HCT116 (cell line): ENCODE measurements at regions not wholly inside any gene's neighbourhood (a gene's known extent, or its start where the extent isn't known, plus 50 kb on each side); places are given as distances from the start of the nearest gene placed in this dataset.

Source experiments
- ATAC-seq: fragments of 200-7000 bp; cut with Tn5 transposase; 2 replicates; pipeline ENCODE4 v1.9.1; 2020; ENCODE audit warnings: mild to moderate bottlenecking, moderate library complexity
- BruUV-seq: library from RNA; stranded (reverse); fragments of 400-500 nt; replicated peaks from 2 replicates; lab custom pipeline; 2021; lab: Mats Ljungman, UMichigan
- CTCF ChIA-PET: fragments of 300-600 bp; sonication (Branson Sonifier 250); formaldehyde crosslinking; loops from one replicate; lab custom pipeline; 2021; ENCODE audit warnings: antibody characterized with exemption; lab: Charles Lee
- POLR2A ChIA-PET: fragments of 300-600, 350-600 bp; sonication (Branson Sonifier 250); formaldehyde crosslinking; loops from one replicate; lab custom pipeline; 2021; ENCODE audit warnings: antibody characterized with exemption; lab: Charles Lee
- RAD21 ChIA-PET, 2 experiments: fragments of 300-600 bp; sonication (Branson Sonifier 250); formaldehyde crosslinking; loops; one replicate each; lab custom pipeline; 2023; ENCODE audit warnings: low total read pairs in 2 of 2; ENCODE audit not compliant: uncharacterized antibody in 2 of 2, unreplicated experiment in 2 of 2, low non-redundant PET in 1 of 2; lab: Charles Lee
- DNase-seq: peaks from one replicate; pipeline ENCODE4 v3.0.0-alpha.2; 2010; ENCODE audit warnings: low read depth, low spot score
- H2AFZ ChIP-seq: fragments of 200-600 bp; shearing (Covaris generic), sonication (generic); 2 replicates; pipeline ENCODE4 v1.6.1; 2017; ENCODE audit warnings: low read depth, mixed run types, mixed read lengths, antibody characterized with exemption, low read length; ENCODE audit not compliant: poor library complexity, severe bottlenecking
- H3K27ac ChIP-seq: 2 replicates; pipeline ENCODE4 v1.5.1; 2012; ENCODE audit warnings: low read depth, low read length
- H3K27me3 ChIP-seq: fragments of 200-600 bp; sonication (generic); 2 replicates; pipeline ENCODE4 v1.6.1; 2016; ENCODE audit warnings: mixed run types, low read length, mixed read lengths; ENCODE audit not compliant: insufficient read depth
- H3K36me3 ChIP-seq, 2 experiments: fragments of 200-500 bp in 1 of 2; fragments of 200-600 bp in 1 of 2; sonication (Bioruptor generic) in 1 of 2; sonication (generic) in 1 of 2; 2 replicates each; pipeline versions ENCODE4 v1.5.1 to v1.6.1; 2014 to 2016; ENCODE audit warnings: low read length in 2 of 2, inconsistent platforms in 1 of 2, mixed read lengths in 1 of 2, mixed run types in 1 of 2; ENCODE audit not compliant: insufficient read depth in 2 of 2, control insufficient read depth in 1 of 2
- H3K4me1 ChIP-seq, 2 experiments: fragments of 200-600 bp in 1 of 2; sonication (generic) in 1 of 2; 2 replicates each; pipeline versions ENCODE4 v1.5.1 to v1.6.1; 2012 to 2017; ENCODE audit warnings: low read length in 2 of 2, inconsistent platforms in 1 of 2, mild to moderate bottlenecking in 1 of 2, mixed read lengths in 1 of 2, mixed run types in 1 of 2, moderate library complexity in 1 of 2; ENCODE audit not compliant: insufficient read depth in 2 of 2, control insufficient read depth in 1 of 2
- H3K4me2 ChIP-seq: fragments of 200-600 bp; sonication (generic); 2 replicates; pipeline ENCODE4 v1.6.1; 2017; ENCODE audit warnings: mixed run types, low read length, mixed read lengths
- H3K4me3 ChIP-seq, 2 experiments: fragments of 200-600 bp in 1 of 2; sonication (generic) in 1 of 2; replicated peaks in 1 of 2; 2 replicates each; pipeline ENCODE4 v1.5.1; 2011 to 2016; ENCODE audit warnings: low read length in 2 of 2, control low read depth in 1 of 2, low read depth in 1 of 2, mild to moderate bottlenecking in 1 of 2, mixed read lengths in 1 of 2, mixed run types in 1 of 2
- H3K79me2 ChIP-seq: fragments of 200-600 bp; sonication (generic); 2 replicates; pipeline ENCODE4 v1.6.1; 2017; ENCODE audit warnings: mild to moderate bottlenecking, mixed run types, low read length, moderate library complexity, mixed read lengths; ENCODE audit not compliant: insufficient read depth
- H3K9ac ChIP-seq: fragments of 200-600 bp; sonication (generic); 2 replicates; pipeline ENCODE4 v1.6.1; 2016; ENCODE audit warnings: low read length, mixed read lengths
- H3K9me2 ChIP-seq: fragments of 200-600 bp; sonication (generic), shearing (Covaris generic); 2 replicates; pipeline ENCODE4 v1.6.1; 2017; ENCODE audit warnings: mixed run types, mild to moderate bottlenecking, moderate library complexity; ENCODE audit not compliant: insufficient read depth
- H3K9me3 ChIP-seq, 2 experiments: fragments of 200-500 bp in 1 of 2; fragments of 200-600 bp in 1 of 2; sonication (Bioruptor generic) in 1 of 2; sonication (generic) in 1 of 2; 2 replicates each; pipeline ENCODE4 v1.6.1; 2014 to 2017; ENCODE audit warnings: low read length in 2 of 2, mixed read lengths in 2 of 2, inconsistent platforms in 1 of 2, low read depth in 1 of 2, mild to moderate bottlenecking in 1 of 2, mixed run types in 1 of 2, moderate library complexity in 1 of 2; ENCODE audit not compliant: control insufficient read depth in 1 of 2, insufficient read depth in 1 of 2
- H4K20me1 ChIP-seq: fragments of 200-600 bp; sonication (generic), shearing (Covaris generic); 2 replicates; pipeline ENCODE4 v1.6.1; 2017; ENCODE audit warnings: mixed run types, mild to moderate bottlenecking, moderate library complexity; ENCODE audit not compliant: insufficient read depth
- EGR1 ChIP-seq: IDR thresholded peaks from 2 replicates; pipeline ENCODE4 v1.6.1; 2012; ENCODE audit warnings: low read depth
- ELF1 ChIP-seq: IDR thresholded peaks from 2 replicates; pipeline ENCODE4 v1.6.1; 2012; ENCODE audit warnings: low read depth, borderline replicate concordance
- EZH2phosphoT487 ChIP-seq: fragments of 200-600 bp; IDR thresholded peaks from 2 replicates; pipeline ENCODE4 v1.6.1; 2018; ENCODE audit warnings: antibody characterized with exemption, borderline replicate concordance
- intact Hi-C: fragments of 100-400 bp; cut with micrococcal nuclease; formaldehyde crosslinking; loops from 2 replicates; pipeline ENCODE4 v1.10.0; 2022
- TF ChIP-seq, protein P1 (sequence below): IDR thresholded peaks from 2 replicates; pipeline ENCODE4 v1.6.1; 2012
- TF ChIP-seq, protein P2 (sequence below): IDR thresholded peaks from 2 replicates; pipeline ENCODE4 v1.6.1; 2012

DNA sequence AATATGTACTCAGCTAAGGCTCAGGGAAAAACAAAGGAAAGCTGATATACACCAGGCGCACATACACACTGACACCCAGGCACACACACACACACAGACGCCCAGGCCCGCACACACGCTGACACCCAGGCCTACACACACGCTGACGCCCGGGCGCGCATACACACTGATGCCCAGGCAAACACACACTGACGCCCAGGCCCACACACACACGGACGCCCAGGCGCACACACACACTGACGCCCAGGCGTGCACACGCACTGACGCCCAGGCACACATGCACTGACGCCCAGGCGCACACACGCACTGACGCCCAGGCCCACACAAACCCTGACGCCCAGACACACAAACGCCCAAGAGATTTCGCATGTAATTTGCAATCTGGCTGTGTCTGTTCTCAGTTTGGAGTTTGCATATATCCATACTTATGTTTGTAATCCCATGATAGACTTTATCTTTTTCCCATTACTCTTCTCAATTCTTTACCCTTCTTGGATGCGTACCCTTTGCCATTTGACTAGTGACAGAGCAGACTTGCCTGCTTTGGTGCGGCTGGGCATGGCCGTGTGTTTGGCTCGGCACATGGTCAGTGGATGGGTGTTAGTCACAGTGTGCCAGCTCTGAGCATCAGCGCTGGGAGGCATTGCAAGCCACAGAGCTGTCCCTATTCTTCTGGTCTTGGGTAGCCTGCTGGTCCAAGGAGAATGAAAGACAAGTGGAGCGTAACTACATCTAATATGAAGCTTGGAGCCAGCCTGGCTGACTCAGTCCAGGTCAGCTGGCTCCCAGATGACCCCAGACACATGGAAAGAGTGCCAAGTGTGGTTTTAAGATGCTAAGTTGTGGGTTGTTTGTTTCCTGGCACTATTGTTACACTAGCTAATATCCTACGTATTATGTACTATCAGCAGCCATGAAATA, 632.4 kb upstream of the ZFP42 start:
- H3K9ac ChIP-seq, result no peak overlapping the region
- H3K9me2 ChIP-seq, result no peaks in the 10 kb centered on the region
- ATAC-seq (no peak), DNase-seq (no peak)
- H3K4me2 ChIP-seq, result no peak overlapping the region
- no peak overlapping the region for H3K4me3 ChIP-seq
- RAD21 ChIA-PET, result no interaction called here
- no peaks in the 10 kb centered on the region for H3K4me1 ChIP-seq
- no peaks in the 10 kb centered on the region for H3K27me3 ChIP-seq
- intact Hi-C loops, result no loop called here
- POLR2A ChIA-PET, result no interaction called here
- BruUV-seq, result no TSS peak
- no peak overlapping the region for H2AFZ ChIP-seq
- CTCF ChIA-PET, result interaction anchor here (1.1 kb wide), 1 partner anchor 17 kb away, joined by 3 read pairs; no protein-coding TSS in a partner anchor
- no peaks in the 10 kb centered on the region for H4K20me1 ChIP-seq
- TF ChIP-seq EZH2phosphoT487, result no peak
- TF ChIP-seq, all 23 proteins: peak for 0
- no peaks in the 10 kb centered on the region for H3K79me2 ChIP-seq
- H3K36me3 ChIP-seq, result no peaks in the 10 kb centered on the region
- H3K27ac ChIP-seq, result no peak overlapping the region
- H3K9me3 ChIP-seq, result no peaks in the 10 kb centered on the region

DNA sequence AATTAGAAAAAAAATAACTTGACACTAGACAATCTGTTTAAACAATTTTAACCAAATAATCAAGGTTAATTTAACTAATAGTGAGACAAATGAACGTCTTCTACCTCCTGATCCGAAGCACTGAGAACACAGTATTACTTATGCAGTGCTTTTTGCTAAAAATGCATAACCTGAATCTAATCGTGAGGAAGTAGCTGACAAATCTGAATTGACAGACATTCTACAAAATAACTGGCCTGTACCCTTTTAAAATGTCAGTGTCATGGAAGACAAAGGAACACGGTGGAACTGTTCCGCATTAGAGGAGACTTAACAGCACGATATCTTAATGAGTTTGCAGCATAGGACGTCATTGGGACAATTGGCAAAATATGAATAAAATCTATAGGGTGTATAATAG, 631.2 kb upstream of the ZFP42 start:
- no peaks in the 10 kb centered on the region for H3K27me3 ChIP-seq
- RAD21 ChIA-PET, result no interaction called here
- no peak overlapping the region for H3K4me2 ChIP-seq
- H4K20me1 ChIP-seq, result no peaks in the 10 kb centered on the region
- ATAC-seq, result no peak
- no peaks in the 10 kb centered on the region for H3K4me1 ChIP-seq
- no peak overlapping the region for H3K27ac ChIP-seq
- H3K9me2 ChIP-seq, result no peaks in the 10 kb centered on the region
- no peak overlapping the region for H3K4me3 ChIP-seq
- CTCF ChIA-PET, result no interaction called here
- H3K36me3 ChIP-seq, result no peaks in the 10 kb centered on the region
- TF ChIP-seq ELF1 (no peak), EGR1 (no peak)
- TF ChIP-seq, protein P1, sequence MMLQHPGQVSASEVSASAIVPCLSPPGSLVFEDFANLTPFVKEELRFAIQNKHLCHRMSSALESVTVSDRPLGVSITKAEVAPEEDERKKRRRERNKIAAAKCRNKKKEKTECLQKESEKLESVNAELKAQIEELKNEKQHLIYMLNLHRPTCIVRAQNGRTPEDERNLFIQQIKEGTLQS, result no peak
- TF ChIP-seq, protein P2, sequence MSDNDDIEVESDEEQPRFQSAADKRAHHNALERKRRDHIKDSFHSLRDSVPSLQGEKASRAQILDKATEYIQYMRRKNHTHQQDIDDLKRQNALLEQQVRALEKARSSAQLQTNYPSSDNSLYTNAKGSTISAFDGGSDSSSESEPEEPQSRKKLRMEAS, result no peak
- TF ChIP-seq, all 23 proteins: peak for 0
- DNase-seq, result no peak
- Histone ChIP-seq H3K9ac (no peak overlapping the region), H3K9me3 (no peaks in the 10 kb centered on the region), H2AFZ (no peak overlapping the region), H3K79me2 (no peaks in the 10 kb centered on the region)
- intact Hi-C loops, result no loop called here
- no TSS peak for BruUV-seq
- POLR2A ChIA-PET, result no interaction called here
